Smooth muscle cell (in vitro differentiated cells): ENCODE measurements at regions not wholly inside any gene's neighbourhood (a gene's known extent, or its start where the extent isn't known, plus 50 kb on each side); places are given as distances from the start of the nearest gene placed in this dataset.

ENCODE experiments used
- DNase-seq: peaks from one replicate; lab custom pipeline; 2025; ENCODE audit not compliant: unreplicated experiment; lab: John Stamatoyannopoulos, UW
- H2AFZ ChIP-seq: fragments of 200-600 bp; sonication (generic); 2 replicates; pipeline ENCODE4 v1.6.0; 2016; ENCODE audit warnings: antibody characterized with exemption, low read depth, mild to moderate bottlenecking
- H3F3A ChIP-seq: fragments of 200-600 bp; sonication (generic); 2 replicates; pipeline ENCODE4 v1.6.0; 2017; ENCODE audit warnings: antibody characterized with exemption, low read depth
- H3K27ac ChIP-seq: fragments of 200-600 bp; sonication (generic); 2 replicates; pipeline ENCODE4 v1.5.1; 2016; ENCODE audit warnings: low read depth, mild to moderate bottlenecking
- H3K27me3 ChIP-seq: fragments of 200-600 bp; sonication (generic); 2 replicates; pipeline ENCODE4 v1.6.1; 2016; ENCODE audit warnings: low read depth, mild to moderate bottlenecking
- H3K36me3 ChIP-seq: fragments of 200-600 bp; sonication (generic); 2 replicates; pipeline ENCODE4 v1.5.1; 2016; ENCODE audit warnings: low read depth
- H3K4me1 ChIP-seq: fragments of 200-600 bp; sonication (generic); 2 replicates; pipeline ENCODE4 v1.5.1; 2016; ENCODE audit warnings: low read depth
- H3K4me2 ChIP-seq: fragments of 200-600 bp; sonication (generic); 2 replicates; pipeline ENCODE4 v1.6.0; 2016; ENCODE audit warnings: mild to moderate bottlenecking
- H3K4me3 ChIP-seq: fragments of 200-600 bp; sonication (generic); 2 replicates; pipeline ENCODE4 v1.5.1; 2016; ENCODE audit warnings: mild to moderate bottlenecking
- H3K79me2 ChIP-seq: fragments of 200-600 bp; sonication (generic); 2 replicates; pipeline ENCODE4 v1.6.0; 2016; ENCODE audit warnings: low read depth, mild to moderate bottlenecking
- H3K9ac ChIP-seq: fragments of 200-600 bp; sonication (generic); 2 replicates; pipeline ENCODE4 v1.6.0; 2016; ENCODE audit warnings: low read depth
- H3K9me3 ChIP-seq: fragments of 200-600 bp; sonication (generic); replicated peaks from 2 replicates; pipeline ENCODE4 v1.5.1; 2016; ENCODE audit warnings: low read depth
- H4K20me1 ChIP-seq: fragments of 200-600 bp; sonication (generic); 2 replicates; pipeline ENCODE4 v1.6.0; 2016; ENCODE audit warnings: low read depth
- WGBS: methylation state at CpG from one replicate; pipeline ENCODE4 v1.1.7; 2016; ENCODE audit warnings: low lambda C conversion rate; 5-methylcytosine and 5-hydroxymethylcytosine counted together
- TF ChIP-seq, protein P1 (sequence below): fragments of 200-600 bp; sonication (generic); IDR thresholded peaks from 2 replicates; pipeline ENCODE4 v1.5.1; 2017; ENCODE audit warnings: borderline replicate concordance, mild to moderate bottlenecking, antibody characterized with exemption; ENCODE audit not compliant: insufficient read depth, poor library complexity, severe bottlenecking

GRCh38 chr22:23403720-23404688, 176.1 kb downstream of the IGLL1 start:
- Histone ChIP-seq H3K9me3 (no peaks in the 10 kb centered on the region), H3K27me3 (no peaks in the 10 kb centered on the region), H2AFZ (no peak overlapping the region), H3K79me2 (no peaks in the 10 kb centered on the region), H3K4me1 (no peaks in the 10 kb centered on the region), H3K4me2 (no peak overlapping the region), H3K27ac (no peak overlapping the region), H3K4me3 (no peak overlapping the region), H3K9ac (no peak overlapping the region), H3K36me3 (no peaks in the 10 kb centered on the region), H4K20me1 (no peaks in the 10 kb centered on the region), H3F3A (no peaks in the 10 kb centered on the region)
- 91% methylated on average over 13 of the region's 13 CpGs for WGBS
- no peak for DNase-seq
- TF ChIP-seq, protein P1, sequence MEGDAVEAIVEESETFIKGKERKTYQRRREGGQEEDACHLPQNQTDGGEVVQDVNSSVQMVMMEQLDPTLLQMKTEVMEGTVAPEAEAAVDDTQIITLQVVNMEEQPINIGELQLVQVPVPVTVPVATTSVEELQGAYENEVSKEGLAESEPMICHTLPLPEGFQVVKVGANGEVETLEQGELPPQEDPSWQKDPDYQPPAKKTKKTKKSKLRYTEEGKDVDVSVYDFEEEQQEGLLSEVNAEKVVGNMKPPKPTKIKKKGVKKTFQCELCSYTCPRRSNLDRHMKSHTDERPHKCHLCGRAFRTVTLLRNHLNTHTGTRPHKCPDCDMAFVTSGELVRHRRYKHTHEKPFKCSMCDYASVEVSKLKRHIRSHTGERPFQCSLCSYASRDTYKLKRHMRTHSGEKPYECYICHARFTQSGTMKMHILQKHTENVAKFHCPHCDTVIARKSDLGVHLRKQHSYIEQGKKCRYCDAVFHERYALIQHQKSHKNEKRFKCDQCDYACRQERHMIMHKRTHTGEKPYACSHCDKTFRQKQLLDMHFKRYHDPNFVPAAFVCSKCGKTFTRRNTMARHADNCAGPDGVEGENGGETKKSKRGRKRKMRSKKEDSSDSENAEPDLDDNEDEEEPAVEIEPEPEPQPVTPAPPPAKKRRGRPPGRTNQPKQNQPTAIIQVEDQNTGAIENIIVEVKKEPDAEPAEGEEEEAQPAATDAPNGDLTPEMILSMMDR, result no peak

GRCh38 chr22:23403152-23403719, 176.9 kb downstream of the IGLL1 start:
- TF ChIP-seq, protein P1, result no peak
- DNase-seq, result no peak
- peak overlapping the region; percentile 69 for H3K4me2 ChIP-seq
- no peak overlapping the region for H3K4me3 ChIP-seq
- H3K36me3 ChIP-seq, result no peaks in the 10 kb centered on the region
- no peak overlapping the region for H2AFZ ChIP-seq
- H3K9ac ChIP-seq, result no peak overlapping the region
- WGBS, result 88% methylated on average over 11 of the region's 11 CpGs
- no peak overlapping the region for H3K27ac ChIP-seq
- no peaks in the 10 kb centered on the region for H3K27me3 ChIP-seq
- no peaks in the 10 kb centered on the region for H4K20me1 ChIP-seq
- no peaks in the 10 kb centered on the region for H3K9me3 ChIP-seq
- no peaks in the 10 kb centered on the region for H3K4me1 ChIP-seq
- no peaks in the 10 kb centered on the region for H3F3A ChIP-seq
- no peaks in the 10 kb centered on the region for H3K79me2 ChIP-seq

GRCh38 chr22:23402275-23403151, 177.6 kb downstream of the IGLL1 start:
- Histone ChIP-seq H3K27me3 (no peaks in the 10 kb centered on the region), H3K4me1 (no peaks in the 10 kb centered on the region), H3K79me2 (no peaks in the 10 kb centered on the region), H3K36me3 (no peaks in the 10 kb centered on the region), H3K4me3 (peak overlapping the region; percentile 53), H2AFZ (no peak overlapping the region), H3K9me3 (no peaks in the 10 kb centered on the region), H4K20me1 (no peaks in the 10 kb centered on the region), H3F3A (no peaks in the 10 kb centered on the region), H3K4me2 (peak overlapping the region; percentile 82), H3K9ac (no peak overlapping the region), H3K27ac (no peak overlapping the region)
- no peak for DNase-seq
- 5% methylated on average over 54 of the region's 82 CpGs for WGBS
- TF ChIP-seq, protein P1, result peak; percentile 46
